Stimulated activated CD8-positive, alpha-beta memory T cell treated with anti-CD3 and anti-CD28 coated beads, Interleukin-15, amount 100 ng/mL, for 4 hours (primary cell): ENCODE measurements at regions not wholly inside any gene's neighbourhood (a gene's known extent, or its start where the extent isn't known, plus 50 kb on each side); places are given as distances from the start of the nearest gene placed in this dataset.

ENCODE experiments used
- DNase-seq, 2 donors: peaks; one replicate each; pipeline ENCODE4 v3.0.0-alpha.2; 2020; ENCODE audit warnings: low read depth in 2 of 2

- DNase-seq, result no peak
Observed at GRCh38 chr5:159752622-159753275, 163.5 kb upstream of the ADRA1B start.

- no peak for DNase-seq
Observed at GRCh38 chr5:159758189-159758588, 158.1 kb upstream of the ADRA1B start.

- DNase-seq, result no peak
Observed at GRCh38 chr5:159759791-159760290, 156.4 kb upstream of the ADRA1B start.

GRCh38 chr5:159762921-159763320 is 153.4 kb upstream of the ADRA1B start:
- no peak for DNase-seq

- DNase-seq, result no peak
Observed at GRCh38 chr5:159763562-159763961, 152.7 kb upstream of the ADRA1B start.

DNA sequence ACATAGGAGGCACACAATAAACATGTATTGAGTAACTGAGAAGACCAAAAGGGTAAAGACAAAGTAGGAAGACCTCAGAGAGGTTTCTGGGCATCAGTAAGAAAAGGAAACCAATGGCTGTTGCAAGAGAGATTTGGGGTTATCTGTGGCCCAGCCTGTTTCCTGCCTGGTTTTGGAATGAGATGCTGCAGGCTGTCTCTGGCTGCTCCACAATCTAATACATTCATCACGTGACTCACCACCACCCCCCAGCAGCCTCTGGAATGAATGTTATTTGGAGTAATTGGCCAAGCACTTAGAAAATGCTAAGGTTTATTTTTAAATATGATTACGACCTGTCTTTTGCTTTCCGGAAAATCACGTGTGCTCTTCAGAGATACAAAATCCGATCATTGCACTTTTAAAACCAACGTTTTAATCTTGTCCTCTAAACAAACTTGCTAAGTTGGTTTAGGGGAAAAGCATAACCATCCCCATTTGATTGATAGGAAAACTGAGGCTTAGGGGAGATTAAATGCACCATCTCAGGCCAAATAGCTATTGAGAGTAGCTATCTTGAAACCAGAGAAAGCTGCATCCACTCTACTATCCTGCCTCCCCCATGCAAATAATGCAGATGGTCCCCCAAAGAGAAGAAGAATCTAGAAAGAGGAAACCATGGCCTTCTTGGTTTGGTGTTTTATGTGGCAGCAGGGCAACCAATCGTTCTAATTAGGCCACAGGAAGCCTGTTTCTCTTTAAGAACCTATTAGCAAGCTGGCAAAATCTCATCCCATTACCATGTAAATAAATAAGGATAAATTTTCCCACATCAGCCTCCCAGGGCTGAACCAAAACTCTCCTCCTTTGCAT is 151.8 kb upstream of the ADRA1B start:
- DNase-seq, result no peak

DNA sequence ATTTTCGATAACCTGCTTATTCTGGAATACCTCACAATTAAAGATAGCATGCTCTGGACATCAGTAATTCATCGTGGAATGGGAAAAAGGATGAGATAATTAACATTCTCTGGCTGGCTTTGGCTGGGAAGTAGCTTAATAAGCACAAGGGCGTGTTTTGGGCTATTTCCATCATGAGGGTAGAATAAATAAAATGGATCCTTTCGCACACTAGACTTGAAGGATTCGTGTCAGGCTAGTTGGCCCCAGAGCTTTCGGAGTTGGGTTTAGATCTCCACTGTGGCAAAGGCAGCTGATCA is 151.2 kb upstream of the ADRA1B start:
- DNase-seq, result no peak

DNA sequence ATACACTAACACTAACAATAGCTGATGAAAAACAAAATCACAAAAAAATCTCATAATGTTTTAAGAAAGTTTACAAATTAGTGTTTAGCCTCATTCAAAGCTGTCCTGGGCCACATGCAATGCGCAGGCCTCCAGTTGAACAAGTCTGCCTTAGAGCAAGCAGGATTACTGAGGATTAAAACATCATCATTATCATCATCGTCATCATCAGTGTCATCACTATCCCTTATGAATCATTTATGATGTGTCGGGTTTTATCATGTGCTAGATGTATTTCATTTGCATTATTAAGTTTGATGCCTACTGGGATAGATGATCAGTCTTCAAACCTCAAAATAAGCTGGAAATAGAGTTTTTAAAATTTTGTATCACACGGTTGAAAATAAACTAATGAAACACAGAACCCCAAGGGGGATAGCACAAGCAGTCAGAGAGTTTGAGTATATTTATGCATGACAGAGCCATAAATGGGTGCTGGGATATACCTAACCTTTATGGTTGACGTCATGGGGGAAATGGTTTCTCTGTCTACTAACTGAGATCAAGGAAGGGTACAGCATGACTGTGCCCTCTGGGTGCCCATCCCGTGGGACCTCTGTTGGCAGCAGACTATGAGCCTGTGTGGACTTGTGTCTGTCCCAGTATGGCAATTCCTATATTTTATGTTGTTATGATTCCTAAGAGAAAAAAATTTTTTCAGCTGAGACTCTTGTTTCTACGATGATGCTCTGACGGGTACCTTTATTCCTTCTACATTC is 150.3 kb upstream of the ADRA1B start:
- no peak for DNase-seq

DNA sequence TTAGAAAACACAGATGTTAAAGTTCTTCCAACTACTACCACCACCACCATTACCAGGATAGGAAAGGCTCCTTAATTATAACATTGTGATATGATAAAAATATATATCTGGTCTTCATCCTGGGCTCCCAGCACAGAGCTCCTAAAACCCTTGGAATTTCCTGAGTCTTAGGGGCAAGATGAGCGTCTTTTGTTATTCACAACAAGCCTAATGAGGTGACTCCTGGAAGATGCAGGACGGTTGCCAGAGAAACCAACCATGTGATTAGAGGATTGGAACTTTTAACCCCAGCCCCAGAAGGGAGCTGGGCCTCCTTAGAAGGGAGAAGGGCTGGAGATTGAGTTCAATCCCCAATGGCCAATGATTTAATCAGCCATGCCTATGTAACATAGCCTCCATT is 148.0 kb upstream of the ADRA1B start:
- DNase-seq, result no peak

DNA sequence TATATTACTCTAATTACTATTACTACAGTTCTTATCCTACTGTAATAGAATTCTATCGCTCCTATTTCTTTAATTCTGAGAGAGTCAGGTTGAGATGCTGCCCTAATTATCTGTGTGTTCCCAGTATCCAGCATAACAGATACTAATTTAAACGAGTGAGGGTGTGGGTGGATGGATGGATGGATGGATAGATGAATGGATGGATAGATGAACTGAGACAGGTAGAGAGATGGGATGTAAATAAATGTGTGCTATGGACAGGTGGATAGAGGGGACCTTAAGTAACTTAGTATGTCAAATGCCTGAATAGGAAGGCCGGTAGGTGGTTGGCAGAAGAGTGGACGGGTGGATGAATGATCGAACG is 143.6 kb upstream of the ADRA1B start:
- no peak for DNase-seq

- peak; percentile 63 to 74 for DNase-seq
Observed at GRCh38 chr5:159773062-159773924, 143.0 kb upstream of the ADRA1B start.

DNA sequence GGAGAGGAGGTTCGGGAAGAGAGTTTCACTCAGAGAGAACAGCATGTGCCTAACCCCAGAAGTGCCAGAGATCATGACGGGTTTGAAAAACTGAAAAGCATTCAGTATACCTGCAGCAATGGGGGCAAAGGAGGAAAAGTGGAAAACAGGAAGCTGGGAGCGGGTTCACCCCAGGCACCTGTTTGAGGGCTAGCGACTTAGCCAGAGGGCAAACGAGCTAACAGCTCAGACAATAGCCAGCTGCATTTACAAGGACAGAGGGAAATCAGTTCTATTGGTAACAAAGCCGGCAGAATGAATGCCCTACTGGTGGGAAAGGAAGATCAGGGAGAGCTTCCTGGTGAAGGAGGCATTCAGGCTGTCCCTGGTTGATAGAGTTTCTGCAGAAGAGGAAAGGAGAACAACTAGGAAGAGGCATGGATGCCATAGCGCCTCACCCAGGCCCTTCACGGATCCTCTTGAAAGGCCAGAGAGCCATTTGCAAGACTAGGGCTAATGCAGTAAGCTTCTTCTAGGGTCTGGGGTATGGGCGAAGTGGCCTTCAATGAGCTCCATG is 141.7 kb upstream of the ADRA1B start:
- DNase-seq, result no peak

DNA sequence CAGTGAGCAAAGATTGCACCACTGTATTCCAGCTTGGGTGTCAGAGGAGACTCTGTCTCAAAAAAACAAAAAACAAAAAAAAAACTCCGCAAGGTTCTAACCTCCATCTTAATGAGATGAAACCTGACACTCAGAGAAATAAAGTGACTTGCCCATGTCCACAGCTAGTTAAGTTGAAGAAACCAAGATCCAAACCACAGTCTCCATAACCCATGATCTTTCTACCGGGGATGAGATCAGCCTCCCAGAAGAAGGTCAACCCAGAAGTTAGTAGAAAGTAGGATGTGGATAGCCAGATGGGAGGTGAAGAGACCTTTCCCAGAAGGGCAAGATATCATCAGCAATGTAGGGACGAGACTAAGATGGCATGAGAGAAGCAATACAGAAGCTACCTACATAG is 140.4 kb upstream of the ADRA1B start:
- DNase-seq, result no peak

GRCh38 chr5:159777049-159777660 is 139.1 kb upstream of the ADRA1B start:
- no peak for DNase-seq

- no peak for DNase-seq
Observed at GRCh38 chr5:159779481-159779880, 136.8 kb upstream of the ADRA1B start.

DNA sequence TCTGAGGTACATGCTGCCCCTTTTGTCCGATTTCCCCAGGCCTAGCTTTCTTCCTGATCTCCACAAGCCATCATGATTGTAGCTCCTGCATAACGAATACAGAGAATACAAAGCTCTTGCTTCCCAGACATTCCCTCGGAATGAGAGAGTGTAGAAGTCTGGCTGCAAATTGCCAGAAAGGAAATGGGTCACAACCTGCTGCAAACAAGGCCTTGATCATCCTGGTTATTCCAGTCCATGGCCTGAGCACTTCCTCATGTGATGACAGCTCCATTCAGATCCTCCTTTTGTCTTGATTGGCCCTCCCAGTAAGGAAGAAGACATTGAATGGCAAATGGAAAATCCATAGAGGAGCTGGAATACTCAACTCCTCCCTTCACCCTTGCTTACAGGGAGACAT is 136.0 kb upstream of the ADRA1B start:
- DNase-seq, result no peak

DNA sequence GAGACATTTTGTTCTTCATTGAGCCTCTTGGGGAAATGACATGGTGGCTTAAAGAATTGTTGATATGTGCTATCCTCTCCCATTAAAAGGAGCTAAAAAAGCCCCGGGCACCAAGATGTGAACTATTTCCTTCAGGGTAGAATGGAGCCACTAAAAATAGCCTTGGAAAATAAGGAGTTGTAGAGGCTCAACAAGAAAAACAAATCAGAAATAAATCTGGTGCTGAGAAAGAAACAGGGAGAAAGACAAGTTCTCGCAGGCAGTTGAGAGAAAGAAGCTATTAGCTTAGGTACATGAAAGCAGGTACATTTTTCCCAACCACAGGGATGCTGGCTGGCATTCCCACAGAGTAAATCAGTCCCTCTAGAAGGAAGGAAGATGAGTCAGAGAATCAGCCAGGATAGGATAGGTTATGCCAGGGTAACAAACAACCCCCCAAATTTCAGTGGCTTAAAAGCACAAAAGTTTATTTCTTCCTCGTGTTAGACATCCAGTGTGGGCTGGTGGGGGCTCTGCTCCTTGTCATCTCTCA is 134.6 kb upstream of the ADRA1B start:
- no peak for DNase-seq

DNA sequence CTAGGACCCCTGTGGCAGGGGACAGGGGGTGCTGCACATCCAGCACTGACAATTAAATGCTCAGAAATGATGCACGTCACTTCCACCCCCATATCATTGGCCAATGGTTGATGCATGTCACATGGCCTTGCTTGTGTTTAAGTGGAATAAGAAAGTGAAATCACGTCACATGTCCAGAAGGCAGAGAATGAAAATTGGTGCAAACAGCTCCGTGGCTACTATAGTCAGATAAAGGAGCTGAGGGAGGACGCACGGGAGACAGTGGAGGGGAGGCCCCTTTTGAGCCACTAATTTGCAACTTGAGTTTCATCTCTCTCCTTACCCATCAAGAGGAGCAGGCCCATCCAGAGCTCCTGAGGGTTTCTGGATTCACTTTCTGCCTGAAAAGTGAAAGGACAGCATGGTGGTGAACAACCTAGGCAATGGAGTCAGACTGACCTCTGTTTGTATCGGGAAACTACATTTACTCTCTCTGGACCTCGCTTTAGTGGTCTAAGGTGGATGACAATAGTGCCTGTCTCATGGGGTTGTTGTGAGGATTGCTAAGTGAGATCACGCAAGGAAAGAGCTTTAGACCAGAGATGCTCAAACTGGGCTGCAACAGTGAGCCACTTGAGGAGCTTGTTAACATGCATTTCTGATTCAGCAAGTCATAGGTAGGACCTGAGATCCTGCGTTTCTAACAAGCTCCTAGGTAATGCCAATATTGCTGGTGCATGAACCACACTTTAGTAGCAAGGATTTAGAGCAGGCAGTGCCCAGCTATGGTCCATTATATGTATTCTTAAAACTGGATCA is 133.9 kb upstream of the ADRA1B start:
- no peak for DNase-seq

DNA sequence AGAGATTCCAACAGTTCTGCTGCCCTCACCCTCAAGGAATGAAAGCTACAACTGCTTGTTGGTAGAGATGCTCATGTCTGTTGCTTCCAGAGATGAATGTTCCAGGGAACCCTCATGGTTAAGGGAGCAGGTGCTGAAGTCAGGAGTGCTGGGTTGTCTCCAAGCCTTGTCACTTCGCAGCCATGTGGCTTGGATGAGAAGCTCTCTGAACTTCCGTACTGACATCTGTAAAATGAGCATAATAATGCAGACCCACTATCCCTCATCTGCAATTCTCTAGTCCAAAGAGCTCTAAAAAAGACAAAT is 133.3 kb upstream of the ADRA1B start:
- no peak for DNase-seq

GRCh38 chr5:159783726-159784247 is 132.5 kb upstream of the ADRA1B start:
- DNase-seq, result no peak
